Fibroblast of lung (primary cell): ENCODE measurements at regions not wholly inside any gene's neighbourhood (a gene's known extent, or its start where the extent isn't known, plus 50 kb on each side); places are given as distances from the start of the nearest gene placed in this dataset.

Experiments
- DNase-seq, 2 donors: peaks; one replicate each; pipeline versions ENCODE4 v3.0.0 to v3.0.0-alpha.2; 2010; ENCODE audit warnings: low read depth in 2 of 2
- H2AFZ ChIP-seq: 2 replicates; pipeline ENCODE4 v1.5.1; 2012; ENCODE audit warnings: low read length, control low read depth, inconsistent platforms
- H3K27ac ChIP-seq: 2 replicates; pipeline ENCODE4 v1.5.1; 2011; ENCODE audit warnings: low read length, control low read depth; ENCODE audit not compliant: insufficient read depth
- H3K27me3 ChIP-seq: 2 replicates; pipeline ENCODE4 v1.5.1; 2011; ENCODE audit warnings: mild to moderate bottlenecking, low read length; ENCODE audit not compliant: control insufficient read depth, insufficient read depth
- H3K36me3 ChIP-seq: 2 replicates; pipeline ENCODE4 v1.5.1; 2011; ENCODE audit warnings: low read length; ENCODE audit not compliant: control insufficient read depth, insufficient read depth
- H3K4me1 ChIP-seq: 2 replicates; pipeline ENCODE4 v1.5.1; 2011; ENCODE audit warnings: low read length; ENCODE audit not compliant: control insufficient read depth, insufficient read depth; ENCODE audit errors: extremely low read depth
- H3K4me2 ChIP-seq: 2 replicates; pipeline ENCODE4 v1.5.1; 2011; ENCODE audit warnings: low read length, control low read depth; ENCODE audit not compliant: insufficient read depth; ENCODE audit errors: extremely low read depth
- H3K4me3 ChIP-seq, 4 experiments: fragments of 200-600 bp in 1 of 4; sonication (generic) in 1 of 4; replicated peaks in 1 of 4; 2 replicates each; pipeline ENCODE4 v1.5.1; 2011 to 2016; ENCODE audit warnings: low read length in 4 of 4, low read depth in 3 of 4, mild to moderate bottlenecking in 3 of 4, control low read depth in 2 of 4, inconsistent platforms in 1 of 4, mixed read lengths in 1 of 4; ENCODE audit not compliant: insufficient read depth in 1 of 4; ENCODE audit errors: control extremely low read depth in 1 of 4
- H3K79me2 ChIP-seq: 2 replicates; pipeline ENCODE4 v1.5.1; 2012; ENCODE audit warnings: mild to moderate bottlenecking, low read length, inconsistent platforms; ENCODE audit not compliant: control insufficient read depth, insufficient read depth
- H3K9ac ChIP-seq: 2 replicates; pipeline ENCODE4 v1.5.1; 2011; ENCODE audit warnings: mild to moderate bottlenecking, low read length, control low read depth; ENCODE audit not compliant: insufficient read depth
- H3K9me3 ChIP-seq: 2 replicates; pipeline ENCODE4 v1.5.1; 2012; ENCODE audit warnings: low read depth, low read length; ENCODE audit not compliant: control insufficient read depth, insufficient read depth
- H4K20me1 ChIP-seq: 2 replicates; pipeline ENCODE4 v1.5.1; 2011; ENCODE audit warnings: low read length; ENCODE audit not compliant: control insufficient read depth, insufficient read depth; ENCODE audit errors: extremely low read depth
- CTCF ChIP-seq, 2 donors: IDR thresholded peaks in 1 of 2; conservative IDR thresholded peaks in 1 of 2; 1 replicate in 1 of 2; 2 replicates in 1 of 2; pipeline ENCODE4 v1.5.1; 2011 to 2012; ENCODE audit warnings: low read length in 2 of 2, control low read depth in 1 of 2, inconsistent platforms in 1 of 2, low read depth in 1 of 2, mild to moderate bottlenecking in 1 of 2
- EZH2 ChIP-seq: IDR thresholded peaks from 2 replicates; pipeline ENCODE4 v1.5.1; 2012; ENCODE audit warnings: low read length, control low read depth, mild to moderate bottlenecking; ENCODE audit errors: missing control alignments

- H3K4me1 ChIP-seq = no peaks in the 10 kb centered on the region
- no peak for DNase-seq
- H3K9me3 ChIP-seq = no peaks in the 10 kb centered on the region
- no peaks in the 10 kb centered on the region for H3K79me2 ChIP-seq
- no peaks in the 10 kb centered on the region for H3K36me3 ChIP-seq
- H3K4me3 ChIP-seq = no peak overlapping the region
- no peaks in the 10 kb centered on the region for H4K20me1 ChIP-seq
- no peak overlapping the region for H3K9ac ChIP-seq
- H3K27me3 ChIP-seq = no peaks in the 10 kb centered on the region
- no peak overlapping the region for H2AFZ ChIP-seq
- no peak overlapping the region for H3K4me2 ChIP-seq
- TF ChIP-seq CTCF (conservative IDR thresholded peaks at IDR 0.05 in 1 of 2, IDR thresholded peaks at IDR 0.05 in 1 of 2; ENCODE audit: low read depth in 1 of 2, low read length in 2 of 2) (no peak), EZH2 (no peak)
- H3K27ac ChIP-seq = no peak overlapping the region
Measured at GRCh38 chr20:40422656-40423055, 266.4 kb downstream of the MAFB start.

- no peak overlapping the region for H3K27ac ChIP-seq
- TF ChIP-seq EZH2 (no peak), CTCF (conservative IDR thresholded peaks at IDR 0.05 in 1 of 2, IDR thresholded peaks at IDR 0.05 in 1 of 2; ENCODE audit: low read depth in 1 of 2, low read length in 2 of 2) (no peak)
- no peaks in the 10 kb centered on the region for H3K9me3 ChIP-seq
Measured at GRCh38 chr20:40416274-40416673, 272.8 kb downstream of the MAFB start.

GRCh38 chr20:40414843-40415615, 274.0 kb downstream of the MAFB start:
- Histone ChIP-seq H3K9me3 (no peaks in the 10 kb centered on the region), H4K20me1 (no peaks in the 10 kb centered on the region), H3K27ac (no peak overlapping the region), H3K36me3 (no peaks in the 10 kb centered on the region), H2AFZ (no peak overlapping the region), H3K4me3 (no peak overlapping the region), H3K79me2 (no peaks in the 10 kb centered on the region), H3K9ac (no peak overlapping the region), H3K4me2 (no peak overlapping the region), H3K4me1 (no peaks in the 10 kb centered on the region), H3K27me3 (no peaks in the 10 kb centered on the region)
- DNase-seq = no peak
- TF ChIP-seq CTCF (conservative IDR thresholded peaks at IDR 0.05 in 1 of 2, IDR thresholded peaks at IDR 0.05 in 1 of 2; ENCODE audit: low read depth in 1 of 2, low read length in 2 of 2) = no peak

More at GRCh38 chr20:40416274-40416673, 272.8 kb downstream of the MAFB start:
- H3K4me2 ChIP-seq = no peak overlapping the region
- no peaks in the 10 kb centered on the region for H3K27me3 ChIP-seq
- no peak for DNase-seq
- no peak overlapping the region for H3K4me3 ChIP-seq
- H3K36me3 ChIP-seq = no peaks in the 10 kb centered on the region
- no peaks in the 10 kb centered on the region for H3K79me2 ChIP-seq
- no peak overlapping the region for H2AFZ ChIP-seq
- no peaks in the 10 kb centered on the region for H4K20me1 ChIP-seq
- H3K4me1 ChIP-seq = no peaks in the 10 kb centered on the region
- H3K9ac ChIP-seq = no peak overlapping the region
